NCI-H1092 treated with DMSO at 0.1 percent for 48 hours (cell line): ENCODE measurements at regions not wholly inside any gene's neighbourhood (a gene's known extent, or its start where the extent isn't known, plus 50 kb on each side); places are given as distances from the start of the nearest gene placed in this dataset.
"Not testable (repeated sequence)": the region's sequence is repeated elsewhere in the genome, so short reads cannot be mapped to it uniquely, and the experiment has no call there.

ENCODE experiments used
- DNase-seq: peaks from one replicate; lab custom pipeline; 2025; lab: John Stamatoyannopoulos, UW

GRCh38 chr7:157467496-157468212, 130.8 kb downstream of the DNAJB6 start:
- no peak for DNase-seq

GRCh38 chr7:157468221-157469111, 131.7 kb downstream of the DNAJB6 start:
- no peak for DNase-seq

GRCh38 chr7:157469181-157470016, 132.6 kb downstream of the DNAJB6 start:
- no peak for DNase-seq

GRCh38 chr7:157470017-157470322, 133.2 kb downstream of the DNAJB6 start:
- DNase-seq: no peak

- DNase-seq: no peak
Measured at GRCh38 chr7:157470701-157471131, 133.9 kb downstream of the DNAJB6 start.

- no peak for DNase-seq
Measured at GRCh38 chr7:157471259-157472125, 134.7 kb downstream of the DNAJB6 start.

- DNase-seq: no peak
Measured at GRCh38 chr7:157472311-157473050, 135.7 kb downstream of the DNAJB6 start.

- no peak for DNase-seq
Measured at GRCh38 chr7:157473051-157473569, 136.3 kb downstream of the DNAJB6 start.

GRCh38 chr7:157474685-157475084, 137.9 kb downstream of the DNAJB6 start:
- no peak for DNase-seq

- no peak for DNase-seq
Measured at GRCh38 chr7:157475095-157475494, 138.3 kb downstream of the DNAJB6 start.

- DNase-seq: no peak
Measured at GRCh38 chr7:157475601-157476000, 138.8 kb downstream of the DNAJB6 start.

- no peak for DNase-seq
Measured at GRCh38 chr7:157476201-157476600, 139.4 kb downstream of the DNAJB6 start.

- no peak for DNase-seq
Measured at GRCh38 chr7:157476654-157477549, 140.1 kb downstream of the DNAJB6 start.

- DNase-seq: no peak
Measured at GRCh38 chr7:157477550-157478212, 140.9 kb downstream of the DNAJB6 start.

- not testable (repeated sequence) for DNase-seq
Measured at GRCh38 chr7:157478611-157479010, 141.8 kb downstream of the DNAJB6 start.

GRCh38 chr7:157479326-157479725, 142.5 kb downstream of the DNAJB6 start:
- no peak for DNase-seq

GRCh38 chr7:157480371-157481050, 143.7 kb downstream of the DNAJB6 start:
- no peak for DNase-seq

GRCh38 chr7:157481389-157481788, 144.6 kb downstream of the DNAJB6 start:
- no peak for DNase-seq
